OCI-LY1 (cell line): ENCODE measurements at regions not wholly inside any gene's neighbourhood (a gene's known extent, or its start where the extent isn't known, plus 50 kb on each side); places are given as distances from the start of the nearest gene placed in this dataset.

Experiments used
- H2AFZ ChIP-seq: fragments of 200-600 bp; sonication (generic), shearing (Covaris generic); 2 replicates; pipeline ENCODE4 v1.6.0; 2014; ENCODE audit warnings: antibody characterized with exemption, mild to moderate bottlenecking, low read length
- H3F3A ChIP-seq: fragments of 200-600 bp; sonication (generic), shearing (Covaris generic); 2 replicates; pipeline ENCODE4 v1.6.0; 2014; ENCODE audit warnings: mild to moderate bottlenecking, antibody characterized with exemption, low read length, moderate library complexity; ENCODE audit not compliant: insufficient read depth
- H3K27ac ChIP-seq: fragments of 200-600 bp; sonication (generic); 2 replicates; pipeline ENCODE4 v1.5.1; 2014; ENCODE audit warnings: low read length, mixed run types, mild to moderate bottlenecking, low read depth; ENCODE audit not compliant: poor library complexity, severe bottlenecking
- H3K27me3 ChIP-seq: fragments of 200-600 bp; sonication (generic); 2 replicates; pipeline ENCODE4 v1.6.0; 2014; ENCODE audit warnings: antibody characterized with exemption, mild to moderate bottlenecking, low read length, moderate library complexity; ENCODE audit not compliant: insufficient read depth
- H3K36me3 ChIP-seq: fragments of 200-600 bp; sonication (generic); 2 replicates; pipeline ENCODE4 v1.6.1; 2014; ENCODE audit warnings: mild to moderate bottlenecking, antibody characterized with exemption, low read length, moderate library complexity, mixed read lengths; ENCODE audit not compliant: insufficient read depth
- H3K4me1 ChIP-seq: fragments of 200-600 bp; sonication (generic); 2 replicates; pipeline ENCODE4 v1.5.1; 2014; ENCODE audit warnings: mild to moderate bottlenecking, low read length, moderate library complexity; ENCODE audit not compliant: insufficient read depth, severe bottlenecking
- H3K4me2 ChIP-seq: fragments of 200-600 bp; sonication (generic), shearing (Covaris generic); 2 replicates; pipeline ENCODE4 v1.6.1; 2014; ENCODE audit warnings: low read length
- H3K4me3 ChIP-seq: fragments of 200-600 bp; sonication (generic); 2 replicates; pipeline ENCODE4 v1.5.1; 2014; ENCODE audit warnings: low read length, low read depth, mild to moderate bottlenecking, mixed read lengths; ENCODE audit not compliant: poor library complexity, severe bottlenecking
- H3K79me2 ChIP-seq: fragments of 200-600 bp; shearing (Covaris generic); 2 replicates; pipeline ENCODE4 v1.6.1; 2016; ENCODE audit warnings: mixed run types, low read length, mixed read lengths; ENCODE audit not compliant: insufficient read depth
- H3K9ac ChIP-seq: fragments of 200-600 bp; sonication (generic), shearing (Covaris generic); 2 replicates; pipeline ENCODE4 v1.6.1; 2014; ENCODE audit warnings: mild to moderate bottlenecking, low read length, mixed read lengths
- H3K9me2 ChIP-seq: fragments of 200-600 bp; sonication (generic), shearing (Covaris generic); 2 replicates; pipeline ENCODE4 v1.6.1; 2014; ENCODE audit warnings: low read depth, mild to moderate bottlenecking, low read length, mixed read lengths
- H3K9me3 ChIP-seq: fragments of 200-600 bp; shearing (Covaris generic); 2 replicates; pipeline ENCODE4 v1.6.1; 2014; ENCODE audit warnings: low read length, mixed read lengths
- H4K20me1 ChIP-seq: fragments of 200-600 bp; sonication (generic), shearing (Covaris generic); 2 replicates; pipeline ENCODE4 v1.6.0; 2016; ENCODE audit warnings: mild to moderate bottlenecking, low read length; ENCODE audit not compliant: insufficient read depth
- CTCF ChIP-seq: fragments of 200-600 bp; sonication (generic), shearing (Covaris generic); IDR thresholded peaks from 2 replicates; pipeline ENCODE4 v1.5.1; 2017; ENCODE audit warnings: mild to moderate bottlenecking, antibody characterized with exemption, low read length, moderate library complexity, mixed read lengths
- EZH2 ChIP-seq: fragments of 200-600 bp; sonication (generic), shearing (Covaris generic); IDR thresholded peaks from 2 replicates; pipeline ENCODE4 v1.8.0; 2017; ENCODE audit warnings: borderline replicate concordance, mixed run types, mild to moderate bottlenecking, antibody characterized with exemption, low read length, moderate library complexity, mixed read lengths

GRCh38 chr11:11740073-11740702, 101.6 kb upstream of the USP47 start:
- no peak overlapping the region for H3K27ac ChIP-seq
- no peaks in the 10 kb centered on the region for H3K36me3 ChIP-seq
- no peak overlapping the region for H3K4me2 ChIP-seq
- H3F3A ChIP-seq, result no peaks in the 10 kb centered on the region
- no peaks in the 10 kb centered on the region for H3K4me1 ChIP-seq
- no peaks in the 10 kb centered on the region for H3K9me2 ChIP-seq
- no peak overlapping the region for H2AFZ ChIP-seq
- no peak overlapping the region for H3K9ac ChIP-seq
- H3K4me3 ChIP-seq, result no peak overlapping the region
- no peaks in the 10 kb centered on the region for H3K27me3 ChIP-seq
- TF ChIP-seq EZH2 (no peak), CTCF (no peak)
- H3K79me2 ChIP-seq, result no peaks in the 10 kb centered on the region
- no peaks in the 10 kb centered on the region for H3K9me3 ChIP-seq
- no peaks in the 10 kb centered on the region for H4K20me1 ChIP-seq

GRCh38 chr11:11738370-11738769, 103.4 kb upstream of the USP47 start:
- Histone ChIP-seq H3K36me3 (no peaks in the 10 kb centered on the region), H2AFZ (no peak overlapping the region), H3K4me3 (no peak overlapping the region), H3K27me3 (no peaks in the 10 kb centered on the region), H3K9me3 (no peaks in the 10 kb centered on the region), H3F3A (no peaks in the 10 kb centered on the region), H3K9ac (no peak overlapping the region), H4K20me1 (no peaks in the 10 kb centered on the region), H3K27ac (no peak overlapping the region), H3K4me1 (no peaks in the 10 kb centered on the region), H3K9me2 (no peaks in the 10 kb centered on the region), H3K4me2 (no peak overlapping the region), H3K79me2 (no peaks in the 10 kb centered on the region)
- TF ChIP-seq CTCF, result no peak
- no peak for TF ChIP-seq EZH2

- Histone ChIP-seq H3K4me1 (no peaks in the 10 kb centered on the region), H3K27ac (no peak overlapping the region), H3K9me2 (no peaks in the 10 kb centered on the region), H4K20me1 (no peaks in the 10 kb centered on the region), H3F3A (no peaks in the 10 kb centered on the region), H3K79me2 (no peaks in the 10 kb centered on the region), H3K9ac (no peak overlapping the region), H3K27me3 (no peaks in the 10 kb centered on the region), H3K4me2 (no peak overlapping the region), H3K9me3 (no peaks in the 10 kb centered on the region), H2AFZ (no peak overlapping the region), H3K4me3 (no peak overlapping the region), H3K36me3 (no peaks in the 10 kb centered on the region)
- TF ChIP-seq CTCF (no peak), EZH2 (no peak)
Measured at GRCh38 chr11:11735586-11735985, 106.2 kb upstream of the USP47 start.
